ENCODE measurements at regions not wholly inside any gene's neighbourhood (a gene's known extent, or its start where the extent isn't known, plus 50 kb on each side); places are given as distances from the start of the nearest gene placed in this dataset.

- no peak for TF ChIP-seq ZNF555 (tag by site-specific recombination; conservative IDR thresholded peaks at IDR 0.05)
- TF ChIP-seq, protein P1, sequence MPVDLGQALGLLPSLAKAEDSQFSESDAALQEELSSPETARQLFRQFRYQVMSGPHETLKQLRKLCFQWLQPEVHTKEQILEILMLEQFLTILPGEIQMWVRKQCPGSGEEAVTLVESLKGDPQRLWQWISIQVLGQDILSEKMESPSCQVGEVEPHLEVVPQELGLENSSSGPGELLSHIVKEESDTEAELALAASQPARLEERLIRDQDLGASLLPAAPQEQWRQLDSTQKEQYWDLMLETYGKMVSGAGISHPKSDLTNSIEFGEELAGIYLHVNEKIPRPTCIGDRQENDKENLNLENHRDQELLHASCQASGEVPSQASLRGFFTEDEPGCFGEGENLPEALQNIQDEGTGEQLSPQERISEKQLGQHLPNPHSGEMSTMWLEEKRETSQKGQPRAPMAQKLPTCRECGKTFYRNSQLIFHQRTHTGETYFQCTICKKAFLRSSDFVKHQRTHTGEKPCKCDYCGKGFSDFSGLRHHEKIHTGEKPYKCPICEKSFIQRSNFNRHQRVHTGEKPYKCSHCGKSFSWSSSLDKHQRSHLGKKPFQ (tag by site-specific recombination; IDR thresholded peaks at IDR 0.05): no peak
- TF ChIP-seq ZNF311 (tag by site-specific recombination; IDR thresholded peaks at IDR 0.05; ENCODE audit: borderline replicate concordance): peak; percentile 19; the same call in 1 of the 2 replicates
- no peak for TF ChIP-seq ZNF394 (tag by site-specific recombination; IDR thresholded peaks at IDR 0.05; ENCODE audit: borderline replicate concordance)
- peak; percentile 61 for TF ChIP-seq ZNF148 (tag by site-specific recombination; IDR thresholded peaks at IDR 0.05; ENCODE audit: borderline replicate concordance)
- TF ChIP-seq ZNF558 (tag by site-specific recombination; IDR thresholded peaks at IDR 0.05): no peak
- TF ChIP-seq ZNF112 (tag by site-specific recombination; IDR thresholded peaks at IDR 0.05): 0 out of 2 replicates have a peak, but pooled peaks have one; percentile 49
- TF ChIP-seq ZNF571 (tag by site-specific recombination; IDR thresholded peaks at IDR 0.05): 0 out of 2 replicates have a peak, but pooled peaks have one; percentile 62
- 0 out of 2 replicates have a peak, but pooled peaks have one; percentile 68 for TF ChIP-seq RBAK (tag by site-specific recombination; IDR thresholded peaks at IDR 0.05)
- TF ChIP-seq, protein P2, sequence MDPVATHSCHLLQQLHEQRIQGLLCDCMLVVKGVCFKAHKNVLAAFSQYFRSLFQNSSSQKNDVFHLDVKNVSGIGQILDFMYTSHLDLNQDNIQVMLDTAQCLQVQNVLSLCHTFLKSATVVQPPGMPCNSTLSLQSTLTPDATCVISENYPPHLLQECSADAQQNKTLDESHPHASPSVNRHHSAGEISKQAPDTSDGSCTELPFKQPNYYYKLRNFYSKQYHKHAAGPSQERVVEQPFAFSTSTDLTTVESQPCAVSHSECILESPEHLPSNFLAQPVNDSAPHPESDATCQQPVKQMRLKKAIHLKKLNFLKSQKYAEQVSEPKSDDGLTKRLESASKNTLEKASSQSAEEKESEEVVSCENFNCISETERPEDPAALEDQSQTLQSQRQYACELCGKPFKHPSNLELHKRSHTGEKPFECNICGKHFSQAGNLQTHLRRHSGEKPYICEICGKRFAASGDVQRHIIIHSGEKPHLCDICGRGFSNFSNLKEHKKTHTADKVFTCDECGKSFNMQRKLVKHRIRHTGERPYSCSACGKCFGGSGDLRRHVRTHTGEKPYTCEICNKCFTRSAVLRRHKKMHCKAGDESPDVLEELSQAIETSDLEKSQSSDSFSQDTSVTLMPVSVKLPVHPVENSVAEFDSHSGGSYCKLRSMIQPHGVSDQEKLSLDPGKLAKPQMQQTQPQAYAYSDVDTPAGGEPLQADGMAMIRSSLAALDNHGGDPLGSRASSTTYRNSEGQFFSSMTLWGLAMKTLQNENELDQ (tag by site-specific recombination; IDR thresholded peaks at IDR 0.05; ENCODE audit: low read depth): no peak
- peak; percentile 47; the same call in 1 of the 2 replicates for TF ChIP-seq ZBTB21 (tag by site-specific recombination; IDR thresholded peaks at IDR 0.05)
- TF ChIP-seq ZNF560 (tag by site-specific recombination; IDR thresholded peaks at IDR 0.05; ENCODE audit: borderline replicate concordance): 0 out of 2 replicates have a peak, but pooled peaks have one; percentile 31
- TF ChIP-seq ZNF514 (tag by site-specific recombination; IDR thresholded peaks at IDR 0.05): 0 out of 2 replicates have a peak, but pooled peaks have one; percentile 42
- TF ChIP-seq, protein P3, sequence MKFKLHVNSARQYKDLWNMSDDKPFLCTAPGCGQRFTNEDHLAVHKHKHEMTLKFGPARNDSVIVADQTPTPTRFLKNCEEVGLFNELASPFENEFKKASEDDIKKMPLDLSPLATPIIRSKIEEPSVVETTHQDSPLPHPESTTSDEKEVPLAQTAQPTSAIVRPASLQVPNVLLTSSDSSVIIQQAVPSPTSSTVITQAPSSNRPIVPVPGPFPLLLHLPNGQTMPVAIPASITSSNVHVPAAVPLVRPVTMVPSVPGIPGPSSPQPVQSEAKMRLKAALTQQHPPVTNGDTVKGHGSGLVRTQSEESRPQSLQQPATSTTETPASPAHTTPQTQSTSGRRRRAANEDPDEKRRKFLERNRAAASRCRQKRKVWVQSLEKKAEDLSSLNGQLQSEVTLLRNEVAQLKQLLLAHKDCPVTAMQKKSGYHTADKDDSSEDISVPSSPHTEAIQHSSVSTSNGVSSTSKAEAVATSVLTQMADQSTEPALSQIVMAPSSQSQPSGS (tag by site-specific recombination; IDR thresholded peaks at IDR 0.05; ENCODE audit: low read depth): peak; percentile 98
- TF ChIP-seq ZBTB20 (tag by site-specific recombination; IDR thresholded peaks at IDR 0.05): peak; percentile 24; the same call in 1 of the 2 replicates
- TF ChIP-seq, protein P4, sequence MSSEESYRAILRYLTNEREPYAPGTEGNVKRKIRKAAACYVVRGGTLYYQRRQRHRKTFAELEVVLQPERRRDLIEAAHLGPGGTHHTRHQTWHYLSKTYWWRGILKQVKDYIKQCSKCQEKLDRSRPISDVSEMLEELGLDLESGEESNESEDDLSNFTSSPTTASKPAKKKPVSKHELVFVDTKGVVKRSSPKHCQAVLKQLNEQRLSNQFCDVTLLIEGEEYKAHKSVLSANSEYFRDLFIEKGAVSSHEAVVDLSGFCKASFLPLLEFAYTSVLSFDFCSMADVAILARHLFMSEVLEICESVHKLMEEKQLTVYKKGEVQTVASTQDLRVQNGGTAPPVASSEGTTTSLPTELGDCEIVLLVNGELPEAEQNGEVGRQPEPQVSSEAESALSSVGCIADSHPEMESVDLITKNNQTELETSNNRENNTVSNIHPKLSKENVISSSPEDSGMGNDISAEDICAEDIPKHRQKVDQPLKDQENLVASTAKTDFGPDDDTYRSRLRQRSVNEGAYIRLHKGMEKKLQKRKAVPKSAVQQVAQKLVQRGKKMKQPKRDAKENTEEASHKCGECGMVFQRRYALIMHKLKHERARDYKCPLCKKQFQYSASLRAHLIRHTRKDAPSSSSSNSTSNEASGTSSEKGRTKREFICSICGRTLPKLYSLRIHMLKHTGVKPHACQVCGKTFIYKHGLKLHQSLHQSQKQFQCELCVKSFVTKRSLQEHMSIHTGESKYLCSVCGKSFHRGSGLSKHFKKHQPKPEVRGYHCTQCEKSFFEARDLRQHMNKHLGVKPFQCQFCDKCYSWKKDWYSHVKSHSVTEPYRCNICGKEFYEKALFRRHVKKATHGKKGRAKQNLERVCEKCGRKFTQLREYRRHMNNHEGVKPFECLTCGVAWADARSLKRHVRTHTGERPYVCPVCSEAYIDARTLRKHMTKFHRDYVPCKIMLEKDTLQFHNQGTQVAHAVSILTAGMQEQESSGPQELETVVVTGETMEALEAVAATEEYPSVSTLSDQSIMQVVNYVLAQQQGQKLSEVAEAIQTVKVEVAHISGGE (tag by site-specific recombination; conservative IDR thresholded peaks at IDR 0.05; ENCODE audit: low read depth): no peak
- no peak for TF ChIP-seq ZSCAN5A (tag by site-specific recombination; IDR thresholded peaks at IDR 0.05)
- TF ChIP-seq ZNF596 (tag by site-specific recombination; IDR thresholded peaks at IDR 0.05): no peak
- TF ChIP-seq ZNF146 (tag by site-specific recombination; IDR thresholded peaks at IDR 0.05): no peak
- TF ChIP-seq ZNF658 (tag by site-specific recombination; IDR thresholded peaks at IDR 0.05): peak; percentile 83; the same call in 1 of the 2 replicates
- TF ChIP-seq, protein P5, sequence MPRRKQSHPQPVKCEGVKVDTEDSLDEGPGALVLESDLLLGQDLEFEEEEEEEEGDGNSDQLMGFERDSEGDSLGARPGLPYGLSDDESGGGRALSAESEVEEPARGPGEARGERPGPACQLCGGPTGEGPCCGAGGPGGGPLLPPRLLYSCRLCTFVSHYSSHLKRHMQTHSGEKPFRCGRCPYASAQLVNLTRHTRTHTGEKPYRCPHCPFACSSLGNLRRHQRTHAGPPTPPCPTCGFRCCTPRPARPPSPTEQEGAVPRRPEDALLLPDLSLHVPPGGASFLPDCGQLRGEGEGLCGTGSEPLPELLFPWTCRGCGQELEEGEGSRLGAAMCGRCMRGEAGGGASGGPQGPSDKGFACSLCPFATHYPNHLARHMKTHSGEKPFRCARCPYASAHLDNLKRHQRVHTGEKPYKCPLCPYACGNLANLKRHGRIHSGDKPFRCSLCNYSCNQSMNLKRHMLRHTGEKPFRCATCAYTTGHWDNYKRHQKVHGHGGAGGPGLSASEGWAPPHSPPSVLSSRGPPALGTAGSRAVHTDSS (tag by site-specific recombination; IDR thresholded peaks at IDR 0.05): peak; percentile 96
- TF ChIP-seq ZNF155 (tag by site-specific recombination; IDR thresholded peaks at IDR 0.05): no peak; the same call in 1 of the 2 replicates
- TF ChIP-seq ZSCAN23 (tag by site-specific recombination; IDR thresholded peaks at IDR 0.05): peak; percentile 11; the same call in 1 of the 2 replicates
Measured at GRCh38 chr16:86951041-86951822, 366.0 kb downstream of the C16orf95 start (continued).
